ENCODE measurements at regions not wholly inside any gene's neighbourhood (a gene's known extent, or its start where the extent isn't known, plus 50 kb on each side); places are given as distances from the start of the nearest gene placed in this dataset.

DNA sequence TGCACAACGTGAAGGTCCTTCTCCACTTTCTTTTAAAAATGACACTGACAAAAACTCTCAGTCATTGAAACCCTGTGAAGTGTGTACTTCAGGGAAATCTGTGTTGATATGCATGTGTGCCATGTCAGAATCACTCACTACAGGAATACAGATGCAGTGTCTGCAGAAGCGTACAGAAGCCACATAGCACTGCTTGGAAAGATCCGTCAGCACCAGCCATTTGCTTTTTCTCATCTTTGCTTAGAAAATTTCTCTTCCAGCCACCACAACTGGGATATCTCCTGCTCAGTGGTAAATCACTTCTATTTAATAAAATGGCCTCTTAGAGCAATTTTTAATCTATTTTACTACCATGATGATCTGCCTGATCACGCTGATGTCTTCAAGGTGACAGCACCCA lies 91.3 kb upstream of the ARHGEF26 start (continued):
- TF ChIP-seq, protein P1, sequence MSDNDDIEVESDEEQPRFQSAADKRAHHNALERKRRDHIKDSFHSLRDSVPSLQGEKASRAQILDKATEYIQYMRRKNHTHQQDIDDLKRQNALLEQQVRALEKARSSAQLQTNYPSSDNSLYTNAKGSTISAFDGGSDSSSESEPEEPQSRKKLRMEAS (IDR thresholded peaks at IDR 0.05; ENCODE audit: low read depth, low read length) = no peak
- TF ChIP-seq, protein P2, sequence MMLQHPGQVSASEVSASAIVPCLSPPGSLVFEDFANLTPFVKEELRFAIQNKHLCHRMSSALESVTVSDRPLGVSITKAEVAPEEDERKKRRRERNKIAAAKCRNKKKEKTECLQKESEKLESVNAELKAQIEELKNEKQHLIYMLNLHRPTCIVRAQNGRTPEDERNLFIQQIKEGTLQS (IDR thresholded peaks at IDR 0.05; ENCODE audit: borderline replicate concordance, extremely low read depth, low read depth, low read length) = no peak
- TF ChIP-seq, protein P3, sequence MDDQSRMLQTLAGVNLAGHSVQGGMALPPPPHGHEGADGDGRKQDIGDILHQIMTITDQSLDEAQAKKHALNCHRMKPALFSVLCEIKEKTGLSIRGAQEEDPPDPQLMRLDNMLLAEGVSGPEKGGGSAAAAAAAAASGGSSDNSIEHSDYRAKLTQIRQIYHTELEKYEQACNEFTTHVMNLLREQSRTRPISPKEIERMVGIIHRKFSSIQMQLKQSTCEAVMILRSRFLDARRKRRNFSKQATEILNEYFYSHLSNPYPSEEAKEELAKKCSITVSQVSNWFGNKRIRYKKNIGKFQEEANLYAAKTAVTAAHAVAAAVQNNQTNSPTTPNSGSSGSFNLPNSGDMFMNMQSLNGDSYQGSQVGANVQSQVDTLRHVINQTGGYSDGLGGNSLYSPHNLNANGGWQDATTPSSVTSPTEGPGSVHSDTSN (IDR thresholded peaks at IDR 0.05; ENCODE audit: insufficient replicate concordance, low read depth, low read length) = no peak
- TF ChIP-seq NR2C1 (IDR thresholded peaks at IDR 0.05) (no peak), TCF3 (IDR thresholded peaks at IDR 0.05; ENCODE audit: borderline replicate concordance, insufficient read depth, low read depth, low read length) (no peak)
- TF ChIP-seq, protein P4, sequence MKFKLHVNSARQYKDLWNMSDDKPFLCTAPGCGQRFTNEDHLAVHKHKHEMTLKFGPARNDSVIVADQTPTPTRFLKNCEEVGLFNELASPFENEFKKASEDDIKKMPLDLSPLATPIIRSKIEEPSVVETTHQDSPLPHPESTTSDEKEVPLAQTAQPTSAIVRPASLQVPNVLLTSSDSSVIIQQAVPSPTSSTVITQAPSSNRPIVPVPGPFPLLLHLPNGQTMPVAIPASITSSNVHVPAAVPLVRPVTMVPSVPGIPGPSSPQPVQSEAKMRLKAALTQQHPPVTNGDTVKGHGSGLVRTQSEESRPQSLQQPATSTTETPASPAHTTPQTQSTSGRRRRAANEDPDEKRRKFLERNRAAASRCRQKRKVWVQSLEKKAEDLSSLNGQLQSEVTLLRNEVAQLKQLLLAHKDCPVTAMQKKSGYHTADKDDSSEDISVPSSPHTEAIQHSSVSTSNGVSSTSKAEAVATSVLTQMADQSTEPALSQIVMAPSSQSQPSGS (IDR thresholded peaks at IDR 0.05; ENCODE audit: low read length) = no peak

DNA sequence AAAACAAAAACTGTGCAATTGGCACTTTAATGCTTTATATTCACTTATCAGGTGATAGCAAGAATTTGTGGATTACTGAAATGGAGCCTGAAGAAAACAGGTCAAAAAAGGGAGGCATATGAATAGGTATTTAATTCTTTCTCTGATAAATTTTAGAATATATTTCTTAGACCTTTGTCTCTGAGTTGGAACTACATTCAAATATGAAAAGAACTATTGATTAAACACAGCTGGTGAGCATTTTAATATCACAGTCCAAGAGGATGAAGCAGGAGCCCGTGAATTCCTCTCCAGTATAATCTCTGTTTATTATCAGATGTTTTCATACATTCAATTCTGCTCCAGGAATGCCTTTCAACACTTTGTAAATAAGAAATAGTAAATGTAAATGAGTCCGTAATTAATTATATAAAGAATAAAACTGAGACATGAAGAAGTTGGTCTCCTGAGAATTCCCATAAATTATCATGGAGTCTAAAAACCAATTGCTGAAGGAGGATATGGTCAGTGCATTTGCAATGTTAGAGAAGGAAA lies 86.3 kb upstream of the ARHGEF26 start:
- Histone ChIP-seq H3K4me2 (ENCODE audit: control insufficient read depth, insufficient read depth) (no peak overlapping the region), H4K20me1 (ENCODE audit: control insufficient read depth, insufficient read depth) (no peaks in the 10 kb centered on the region), H3K79me2 (ENCODE audit: control insufficient read depth, insufficient read depth, low read length) (no peaks in the 10 kb centered on the region), H3K4me3 (no peak overlapping the region), H3K4me1 (ENCODE audit: control insufficient read depth, insufficient read depth, low read length) (no peaks in the 10 kb centered on the region), H3K27me3 (replicated peaks in 1 of 2; ENCODE audit: control insufficient read depth in 2 of 2, insufficient read depth in 2 of 2, low read length in 1 of 2) (no peaks in the 10 kb centered on the region), H3K9ac (ENCODE audit: control insufficient read depth, insufficient read depth, low read length) (no peak overlapping the region), H3K9me3 (replicated peaks; ENCODE audit: control insufficient read depth, insufficient read depth, low read length) (no peaks in the 10 kb centered on the region), H2AFZ (ENCODE audit: control insufficient read depth, low read depth, low read length) (no peak overlapping the region), H3K27ac (ENCODE audit: control insufficient read depth, insufficient read depth) (no peak overlapping the region), H3K36me3 (ENCODE audit: control insufficient read depth in 2 of 2, insufficient read depth in 2 of 2, low read length in 1 of 2) (no peaks in the 10 kb centered on the region)
- no TSS peak for BruUV-seq (replicated peaks)
- ChIA-PET POLR2A (no interaction called here), RAD21 (ENCODE audit: unreplicated experiment) (no interaction called here), CTCF (no interaction called here), SMC1A (ENCODE audit: uncharacterized antibody, unreplicated experiment) (no interaction called here)
- 0% methylated on average over 2 of the region's 2 CpGs for WGBS (ENCODE audit: insufficient coverage, insufficient replicate concordance, low lambda C conversion rate, missing lambda C conversion rate)
- ATAC-seq (no peak), DNase-seq (ENCODE audit: low read depth, low spot score) (no peak), FAIRE-seq (no peak)
- intact Hi-C loops (cut with micrococcal nuclease; ENCODE audit: unreplicated experiment) = no loop called here
- in situ Hi-C loops (cut with MboI) = no loop called here
- TF ChIP-seq SUZ12 (IDR thresholded peaks at IDR 0.05; ENCODE audit: unreplicated experiment) (no peak), ZSCAN29 (IDR thresholded peaks at IDR 0.05) (no peak), BMI1 (IDR thresholded peaks at IDR 0.05; ENCODE audit: borderline replicate concordance) (no peak), NFYB (IDR thresholded peaks at IDR 0.05; ENCODE audit: insufficient read depth, low read depth, low read length) (no peak), SMAD5 (IDR thresholded peaks at IDR 0.05; ENCODE audit: low read depth) (no peak), TARDBP (IDR thresholded peaks at IDR 0.05; ENCODE audit: borderline replicate concordance) (no peak), SRF (IDR thresholded peaks at IDR 0.05; ENCODE audit: low read depth in 2 of 2, low read length in 2 of 2) (no peak), SP1 (IDR thresholded peaks at IDR 0.05; ENCODE audit: low read depth, low read length) (no peak), JUNB (IDR thresholded peaks at IDR 0.05) (no peak), BRCA1 (IDR thresholded peaks at IDR 0.05; ENCODE audit: low read depth, low read length) (no peak), ZNF384 (IDR thresholded peaks at IDR 0.05; ENCODE audit: borderline replicate concordance, low read depth, low read length) (no peak)
- TF ChIP-seq, protein P5, sequence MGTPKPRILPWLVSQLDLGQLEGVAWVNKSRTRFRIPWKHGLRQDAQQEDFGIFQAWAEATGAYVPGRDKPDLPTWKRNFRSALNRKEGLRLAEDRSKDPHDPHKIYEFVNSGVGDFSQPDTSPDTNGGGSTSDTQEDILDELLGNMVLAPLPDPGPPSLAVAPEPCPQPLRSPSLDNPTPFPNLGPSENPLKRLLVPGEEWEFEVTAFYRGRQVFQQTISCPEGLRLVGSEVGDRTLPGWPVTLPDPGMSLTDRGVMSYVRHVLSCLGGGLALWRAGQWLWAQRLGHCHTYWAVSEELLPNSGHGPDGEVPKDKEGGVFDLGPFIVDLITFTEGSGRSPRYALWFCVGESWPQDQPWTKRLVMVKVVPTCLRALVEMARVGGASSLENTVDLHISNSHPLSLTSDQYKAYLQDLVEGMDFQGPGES (IDR thresholded peaks at IDR 0.05) = no peak
- TF ChIP-seq, protein P6, sequence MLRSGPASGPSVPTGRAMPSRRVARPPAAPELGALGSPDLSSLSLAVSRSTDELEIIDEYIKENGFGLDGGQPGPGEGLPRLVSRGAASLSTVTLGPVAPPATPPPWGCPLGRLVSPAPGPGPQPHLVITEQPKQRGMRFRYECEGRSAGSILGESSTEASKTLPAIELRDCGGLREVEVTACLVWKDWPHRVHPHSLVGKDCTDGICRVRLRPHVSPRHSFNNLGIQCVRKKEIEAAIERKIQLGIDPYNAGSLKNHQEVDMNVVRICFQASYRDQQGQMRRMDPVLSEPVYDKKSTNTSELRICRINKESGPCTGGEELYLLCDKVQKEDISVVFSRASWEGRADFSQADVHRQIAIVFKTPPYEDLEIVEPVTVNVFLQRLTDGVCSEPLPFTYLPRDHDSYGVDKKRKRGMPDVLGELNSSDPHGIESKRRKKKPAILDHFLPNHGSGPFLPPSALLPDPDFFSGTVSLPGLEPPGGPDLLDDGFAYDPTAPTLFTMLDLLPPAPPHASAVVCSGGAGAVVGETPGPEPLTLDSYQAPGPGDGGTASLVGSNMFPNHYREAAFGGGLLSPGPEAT (IDR thresholded peaks at IDR 0.05; ENCODE audit: low read depth) = no peak

Data from GM12878 (cell line).